OCI-LY7 (cell line): ENCODE measurements at regions not wholly inside any gene's neighbourhood (a gene's known extent, or its start where the extent isn't known, plus 50 kb on each side); places are given as distances from the start of the nearest gene placed in this dataset.

Experiments used
- BruUV-seq: library from RNA; stranded (reverse); fragments of 400-500 nt; replicated peaks from 2 replicates; lab custom pipeline; 2021; lab: Mats Ljungman, UMichigan
- CTCF ChIA-PET: fragments of 300-600 bp; sonication (Branson Sonifier 250); formaldehyde crosslinking; loops from one replicate; lab custom pipeline; 2022; ENCODE audit warnings: antibody characterized with exemption; ENCODE audit not compliant: unreplicated experiment; lab: Charles Lee
- POLR2A ChIA-PET: fragments of 300-600 bp; sonication (Branson Sonifier 250); formaldehyde crosslinking; loops from one replicate; lab custom pipeline; 2022; ENCODE audit warnings: antibody characterized with exemption; lab: Charles Lee
- DNase-seq: peaks from one replicate; pipeline ENCODE4 v3.0.0-alpha.2; 2015; ENCODE audit warnings: low spot score
- H2AFZ ChIP-seq: fragments of 200-600 bp; sonication (generic), shearing (Covaris generic); 2 replicates; pipeline ENCODE4 v1.6.1; 2014; ENCODE audit warnings: mild to moderate bottlenecking, antibody characterized with exemption, low read length, moderate library complexity
- H3K27ac ChIP-seq: fragments of 200-600 bp; sonication (generic); 2 replicates; pipeline ENCODE4 v1.5.1; 2014; ENCODE audit warnings: mixed run types, low read depth, mild to moderate bottlenecking, moderate library complexity, low read length, inconsistent platforms; ENCODE audit not compliant: poor library complexity, severe bottlenecking
- H3K36me3 ChIP-seq: fragments of 200-600 bp; sonication (generic); 2 replicates; pipeline ENCODE4 v1.6.1; 2014; ENCODE audit warnings: mild to moderate bottlenecking, antibody characterized with exemption, low read length, moderate library complexity, mixed read lengths; ENCODE audit not compliant: insufficient read depth
- H3K4me1 ChIP-seq: fragments of 200-600 bp; sonication (generic); 2 replicates; pipeline ENCODE4 v1.5.1; 2014; ENCODE audit warnings: mild to moderate bottlenecking, low read length; ENCODE audit not compliant: insufficient read depth, poor library complexity, severe bottlenecking
- H3K4me2 ChIP-seq: fragments of 200-600 bp; sonication (generic); 2 replicates; pipeline ENCODE4 v1.6.1; 2014; ENCODE audit warnings: mild to moderate bottlenecking, low read length
- H3K4me3 ChIP-seq: fragments of 200-600 bp; sonication (generic); 2 replicates; pipeline ENCODE4 v1.5.1; 2014; ENCODE audit warnings: mild to moderate bottlenecking, low read depth, low read length; ENCODE audit not compliant: poor library complexity, severe bottlenecking
- H3K79me2 ChIP-seq: fragments of 200-600 bp; sonication (generic); 2 replicates; pipeline ENCODE4 v1.6.1; 2016; ENCODE audit warnings: low read depth, mild to moderate bottlenecking, low read length, moderate library complexity, mixed read lengths; ENCODE audit not compliant: insufficient read depth
- H3K9me2 ChIP-seq: fragments of 200-600 bp; sonication (generic); 2 replicates; pipeline ENCODE4 v1.6.1; 2016; ENCODE audit warnings: mild to moderate bottlenecking, low read length, mixed read lengths; ENCODE audit not compliant: insufficient read depth
- H3K9me3 ChIP-seq: fragments of 200-600 bp; sonication (generic); 2 replicates; pipeline ENCODE4 v1.6.1; 2014; ENCODE audit warnings: mild to moderate bottlenecking, mixed run types, low read length, mixed read lengths
- H4K20me1 ChIP-seq: fragments of 200-600 bp; sonication (generic); 2 replicates; pipeline ENCODE4 v1.6.1; 2014; ENCODE audit warnings: mild to moderate bottlenecking, antibody characterized with exemption, low read length, moderate library complexity, mixed read lengths; ENCODE audit not compliant: insufficient read depth
- CTCF ChIP-seq: fragments of 200-600 bp; sonication (generic); conservative IDR thresholded peaks from 2 replicates; pipeline ENCODE4 v1.5.1; 2014; ENCODE audit warnings: mild to moderate bottlenecking, antibody characterized with exemption, low read length, moderate library complexity, mixed read lengths
- EZH2phosphoT487 ChIP-seq: fragments of 200-600 bp; sonication (generic); IDR thresholded peaks from 2 replicates; pipeline ENCODE4 v1.6.1; 2018; ENCODE audit warnings: low read depth, borderline replicate concordance, mild to moderate bottlenecking, mixed run types, antibody characterized with exemption, low read length, moderate library complexity, mixed read lengths
- intact Hi-C: fragments of 100-400 bp; cut with micrococcal nuclease; formaldehyde crosslinking; loops from one replicate; pipeline ENCODE4 v1.10.0; 2022; ENCODE audit not compliant: unreplicated experiment

DNA sequence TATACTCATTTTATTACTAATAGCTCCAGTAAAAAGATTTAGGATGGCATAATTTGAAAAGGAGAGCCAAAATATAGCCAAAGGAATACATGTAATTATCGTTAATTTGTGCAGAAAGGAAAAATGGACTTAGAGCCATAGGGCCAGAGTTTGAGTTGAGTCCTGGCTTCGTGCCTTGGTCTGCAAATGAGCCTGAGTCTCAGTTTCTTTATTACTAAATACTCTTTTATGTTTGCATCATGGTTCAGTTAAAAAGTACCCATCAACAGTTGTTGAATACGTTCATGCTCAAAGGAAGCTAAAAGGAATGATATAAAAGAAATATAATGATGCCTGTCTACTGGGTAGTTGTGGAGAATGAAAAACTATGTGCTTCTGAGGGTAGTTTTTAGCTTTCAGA is 155.7 kb upstream of the FAM78B start:
- Histone ChIP-seq H3K27ac (no peak overlapping the region), H3K36me3 (no peaks in the 10 kb centered on the region), H2AFZ (no peak overlapping the region), H3K9me3 (no peaks in the 10 kb centered on the region), H3K4me1 (no peaks in the 10 kb centered on the region), H4K20me1 (no peaks in the 10 kb centered on the region), H3K9me2 (no peaks in the 10 kb centered on the region), H3K4me2 (no peak overlapping the region), H3K4me3 (no peak overlapping the region), H3K79me2 (no peaks in the 10 kb centered on the region)
- intact Hi-C loops: no loop called here
- no peak for DNase-seq
- ChIA-PET POLR2A (no interaction called here), CTCF (no interaction called here)
- no TSS peak for BruUV-seq
- no peak for TF ChIP-seq CTCF
- TF ChIP-seq EZH2phosphoT487: no peak

GRCh38 chr1:166327886-166328285 is 161.1 kb upstream of the FAM78B start:
- no peaks in the 10 kb centered on the region for H4K20me1 ChIP-seq
- no peak overlapping the region for H3K4me2 ChIP-seq
- no peak overlapping the region for H3K27ac ChIP-seq
- no peaks in the 10 kb centered on the region for H3K36me3 ChIP-seq
- intact Hi-C loops: no loop called here
- H3K9me2 ChIP-seq: no peaks in the 10 kb centered on the region
- TF ChIP-seq EZH2phosphoT487 (no peak), CTCF (no peak)
- DNase-seq: no peak
- POLR2A ChIA-PET: no interaction called here
- BruUV-seq: no TSS peak
- CTCF ChIA-PET: no interaction called here
- no peaks in the 10 kb centered on the region for H3K79me2 ChIP-seq
- H3K4me1 ChIP-seq: no peaks in the 10 kb centered on the region
- H3K4me3 ChIP-seq: no peak overlapping the region
- H3K9me3 ChIP-seq: no peaks in the 10 kb centered on the region
- H2AFZ ChIP-seq: no peak overlapping the region

DNA sequence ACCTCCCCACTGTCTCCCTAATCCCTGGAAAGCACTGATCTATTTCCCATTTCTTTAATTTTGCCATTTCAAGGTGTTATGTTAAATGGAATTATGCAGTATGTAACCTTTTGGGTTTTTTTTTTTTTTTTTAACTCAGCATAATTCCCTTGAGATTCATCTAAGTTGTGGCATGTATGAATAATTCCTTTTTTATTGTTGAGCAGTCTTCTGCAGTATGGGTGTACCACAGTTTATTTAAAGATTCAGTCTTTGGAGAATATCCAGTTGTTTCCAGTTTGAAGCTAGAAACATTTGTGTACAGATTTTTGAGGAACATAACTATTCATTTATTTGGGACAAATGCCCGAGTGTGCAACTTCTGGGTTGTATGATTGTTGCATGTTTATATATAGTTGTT is 162.2 kb upstream of the FAM78B start:
- TF ChIP-seq CTCF (no peak), EZH2phosphoT487 (no peak)
- DNase-seq: no peak
- intact Hi-C loops: no loop called here
- Histone ChIP-seq H2AFZ (no peak overlapping the region), H3K36me3 (no peaks in the 10 kb centered on the region), H3K9me3 (no peaks in the 10 kb centered on the region), H3K79me2 (no peaks in the 10 kb centered on the region), H3K4me1 (no peaks in the 10 kb centered on the region), H3K9me2 (no peaks in the 10 kb centered on the region), H4K20me1 (no peaks in the 10 kb centered on the region), H3K4me2 (no peak overlapping the region), H3K27ac (no peak overlapping the region), H3K4me3 (no peak overlapping the region)
- ChIA-PET CTCF (no interaction called here), POLR2A (no interaction called here)
- BruUV-seq: no TSS peak
